CD14-positive monocyte (primary cell): ENCODE measurements at regions not wholly inside any gene's neighbourhood (a gene's known extent, or its start where the extent isn't known, plus 50 kb on each side); places are given as distances from the start of the nearest gene placed in this dataset.

Experiments
- DNase-seq, 3 donors: peaks; one replicate each; pipeline ENCODE4 v3.0.0-alpha.2; 2011 to 2022
- H2AFZ ChIP-seq: 2 replicates; pipeline ENCODE4 v1.6.0; 2012; ENCODE audit warnings: mild to moderate bottlenecking, low read depth, low read length, inconsistent platforms; ENCODE audit not compliant: insufficient read depth, poor library complexity, severe bottlenecking
- H3K27ac ChIP-seq, 2 donors: 1 replicate in 1 of 2; 2 replicates in 1 of 2; pipeline ENCODE4 v1.5.1; 2012 to 2013; ENCODE audit warnings: low read length in 2 of 2, control low read depth in 1 of 2, inconsistent platforms in 1 of 2, low read depth in 1 of 2, mild to moderate bottlenecking in 1 of 2
- H3K27me3 ChIP-seq, 2 donors: one replicate each; pipeline versions ENCODE4 v1.6.0 to v1.6.1; 2011 to 2013; ENCODE audit warnings: low read length in 2 of 2; ENCODE audit not compliant: control insufficient read depth in 2 of 2, insufficient read depth in 2 of 2
- H3K36me3 ChIP-seq, 2 donors: replicated peaks in 1 of 2; 1 replicate in 1 of 2; 2 replicates in 1 of 2; pipeline versions ENCODE4 v1.5.1 to v1.6.1; 2012 to 2013; ENCODE audit warnings: low read length in 2 of 2, control low read depth in 1 of 2, inconsistent platforms in 1 of 2, mild to moderate bottlenecking in 1 of 2; ENCODE audit not compliant: insufficient read depth in 2 of 2, control insufficient read depth in 1 of 2
- H3K4me1 ChIP-seq, 2 donors: 1 replicate in 1 of 2; 2 replicates in 1 of 2; pipeline versions ENCODE4 v1.5.1 to v1.6.1; 2012 to 2013; ENCODE audit warnings: low read length in 2 of 2, control low read depth in 1 of 2, inconsistent platforms in 1 of 2, mild to moderate bottlenecking in 1 of 2, moderate library complexity in 1 of 2; ENCODE audit not compliant: insufficient read depth in 2 of 2, control insufficient read depth in 1 of 2
- H3K4me2 ChIP-seq: replicated peaks from 2 replicates; pipeline ENCODE3; 2012; ENCODE audit warnings: low read length, moderate library complexity, mild to moderate bottlenecking; ENCODE audit not compliant: poor library complexity, severe bottlenecking; ENCODE audit errors: extremely low read depth
- H3K4me3 ChIP-seq, 3 experiments: fragments of 200-600 bp in 1 of 3; sonication (generic) in 1 of 3; replicated peaks in 1 of 3; 1 replicate in 2 of 3; 2 replicates in 1 of 3; pipeline ENCODE4 v1.5.1; 2011 to 2013; ENCODE audit warnings: low read length in 3 of 3, mild to moderate bottlenecking in 3 of 3, control low read depth in 2 of 3, low read depth in 2 of 3, inconsistent platforms in 1 of 3, moderate library complexity in 1 of 3
- H3K79me2 ChIP-seq: 2 replicates; pipeline ENCODE4 v1.6.0; 2012; ENCODE audit warnings: mild to moderate bottlenecking, control low read depth, inconsistent platforms, low read length, moderate library complexity; ENCODE audit not compliant: insufficient read depth
- H3K9ac ChIP-seq: 2 replicates; pipeline ENCODE4 v1.6.0; 2017; ENCODE audit warnings: low read length, mild to moderate bottlenecking; ENCODE audit not compliant: insufficient read depth, poor library complexity, severe bottlenecking
- H3K9me3 ChIP-seq, 2 donors: replicated peaks in 1 of 2; 1 replicate in 1 of 2; 2 replicates in 1 of 2; pipeline versions ENCODE4 v1.5.1 to v1.6.1; 2012 to 2013; ENCODE audit warnings: low read length in 2 of 2, control low read depth in 1 of 2; ENCODE audit not compliant: control insufficient read depth in 1 of 2, insufficient read depth in 1 of 2
- H4K20me1 ChIP-seq: 2 replicates; pipeline ENCODE4 v1.6.0; 2012; ENCODE audit warnings: mild to moderate bottlenecking, low read length, control low read depth, moderate library complexity; ENCODE audit not compliant: insufficient read depth
- H3K27ac Mint-ChIP-seq, 7 donors: one replicate each; pipeline ENCODE4 v1.8.0; 2020; ENCODE audit warnings: mild to moderate bottlenecking in 7 of 7, mixed read lengths in 7 of 7, moderate library complexity in 6 of 7, inconsistent platforms in 2 of 7
- H3K27me3 Mint-ChIP-seq, 3 donors: one replicate each; pipeline ENCODE4 v1.8.0; 2021 to 2022; ENCODE audit warnings: low read depth in 3 of 3, mild to moderate bottlenecking in 3 of 3, mixed read lengths in 3 of 3, moderate library complexity in 3 of 3, inconsistent platforms in 1 of 3
- H3K36me3 Mint-ChIP-seq, 2 donors: one replicate each; pipeline ENCODE4 v1.8.0; 2020; ENCODE audit warnings: mixed read lengths in 2 of 2, inconsistent platforms in 1 of 2, mild to moderate bottlenecking in 1 of 2
- H3K4me1 Mint-ChIP-seq: one replicate; pipeline ENCODE4 v1.8.0; 2020; ENCODE audit warnings: mild to moderate bottlenecking, mixed read lengths
- H3K4me3 Mint-ChIP-seq, 2 donors: one replicate each; pipeline ENCODE4 v1.8.0; 2020; ENCODE audit warnings: mild to moderate bottlenecking in 2 of 2, mixed read lengths in 2 of 2, moderate library complexity in 1 of 2
- H3K9me3 Mint-ChIP-seq, 7 donors: one replicate each; pipeline ENCODE4 v1.8.0; 2020 to 2022; ENCODE audit warnings: mixed read lengths in 7 of 7, mild to moderate bottlenecking in 6 of 7, moderate library complexity in 6 of 7, inconsistent platforms in 2 of 7
- CTCF ChIP-seq: fragments of 200-600 bp; IDR thresholded peaks from one replicate; pipeline ENCODE4 v1.8.0; 2022; ENCODE audit warnings: antibody characterized with exemption, mild to moderate bottlenecking
- WGBS: methylation state at CpG from one replicate; pipeline ENCODE4 v1.1.5; 2013; ENCODE audit warnings: missing lambda C conversion rate; ENCODE audit not compliant: insufficient coverage; 5-methylcytosine and 5-hydroxymethylcytosine counted together
- intact Hi-C, 2 donors: fragments of 100-400 bp; cut with micrococcal nuclease; formaldehyde crosslinking; loops; one replicate each; pipeline versions ENCODE4 v1.15.0 to v1.15.1; 2023

- H3K9ac ChIP-seq, result no peak overlapping the region
- DNase-seq, result no peak
- H3K27me3 ChIP-seq, result no peaks in the 10 kb centered on the region
- H3K4me3 Mint-ChIP-seq, result no peak overlapping the region
- H3K4me1 Mint-ChIP-seq, result no peaks in the 10 kb centered on the region
- no peak overlapping the region for H3K27ac ChIP-seq
- no peaks in the 10 kb centered on the region for H3K79me2 ChIP-seq
- no peaks in the 10 kb centered on the region for H3K36me3 ChIP-seq
- H3K9me3 Mint-ChIP-seq, result peaks cover 0 to 2% (median 0%) of the 10 kb centered on the region in 7 donors
- H3K4me2 ChIP-seq, result no peak overlapping the region
- H4K20me1 ChIP-seq, result no peaks in the 10 kb centered on the region
- H2AFZ ChIP-seq, result no peak overlapping the region
- TF ChIP-seq CTCF, result no peak
- no peak overlapping the region for H3K4me3 ChIP-seq
- H3K27me3 Mint-ChIP-seq, result peaks cover 2 to 5% (median 4%) of the 10 kb centered on the region in 3 donors
- no peaks in the 10 kb centered on the region for H3K36me3 Mint-ChIP-seq
- H3K27ac Mint-ChIP-seq, result no peak overlapping the region
- H3K4me1 ChIP-seq, result no peaks in the 10 kb centered on the region
- intact Hi-C loops, result no loop called here
- no CpG with 5 or more reads among the region's 3 CpGs for WGBS
- no peaks in the 10 kb centered on the region for H3K9me3 ChIP-seq
Observed at GRCh38 chr9:27766073-27766835, 193.0 kb upstream of the C9orf72 start.

- Histone ChIP-seq H2AFZ (no peak overlapping the region), H3K9ac (no peak overlapping the region), H4K20me1 (no peaks in the 10 kb centered on the region), H3K27ac (no peak overlapping the region), H3K27me3 (peaks cover 0 to 2% of the 10 kb centered on the region in 2 donors), H3K4me1 (no peaks in the 10 kb centered on the region), H3K4me3 (no peak overlapping the region), H3K4me2 (no peak overlapping the region), H3K9me3 (no peaks in the 10 kb centered on the region), H3K36me3 (no peaks in the 10 kb centered on the region), H3K79me2 (no peaks in the 10 kb centered on the region)
- H3K27me3 Mint-ChIP-seq, result peaks cover 2 to 5% (median 4%) of the 10 kb centered on the region in 3 donors
- WGBS, result no CpG with 5 or more reads among the region's 3 CpGs
- H3K9me3 Mint-ChIP-seq, result peaks cover 0 to 2% (median 0%) of the 10 kb centered on the region in 7 donors
- no peak for DNase-seq
- H3K36me3 Mint-ChIP-seq, result no peaks in the 10 kb centered on the region
- intact Hi-C loops, result no loop called here
- H3K4me1 Mint-ChIP-seq, result no peaks in the 10 kb centered on the region
- no peak for TF ChIP-seq CTCF
- no peak overlapping the region for H3K27ac Mint-ChIP-seq
- H3K4me3 Mint-ChIP-seq, result no peak overlapping the region
Observed at GRCh38 chr9:27768781-27769180, 195.5 kb upstream of the C9orf72 start.
